HCEC 1CT (cell line): ENCODE measurements at regions not wholly inside any gene's neighbourhood (a gene's known extent, or its start where the extent isn't known, plus 50 kb on each side); places are given as distances from the start of the nearest gene placed in this dataset.
"Not testable (repeated sequence)": the region's sequence is repeated elsewhere in the genome, so short reads cannot be mapped to it uniquely, and the experiment has no call there.

Experiments used
- DNase-seq: peaks from one replicate; pipeline ENCODE4 v3.0.0-alpha.2; 2017

DNA sequence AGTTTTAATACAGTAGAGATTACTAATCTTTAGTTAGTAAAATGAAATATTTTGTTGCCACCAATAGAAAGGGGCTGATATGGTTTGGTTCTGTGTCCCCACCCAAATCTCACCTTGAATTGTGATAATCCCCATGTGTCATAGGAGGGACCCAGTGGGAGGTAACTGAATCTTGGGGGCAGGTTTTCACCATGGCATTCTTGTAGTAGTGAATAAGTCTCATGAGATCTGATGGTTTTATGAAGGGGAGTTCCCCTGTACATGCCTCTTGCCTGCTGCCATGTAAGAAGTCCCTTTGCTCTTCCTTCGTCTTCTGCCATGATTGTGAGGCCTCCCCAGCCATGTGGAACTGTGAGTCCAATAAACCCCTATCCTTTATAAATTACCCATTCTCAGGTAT lies 285.9 kb downstream of the BCL2L11 start:
- not testable (repeated sequence) for DNase-seq

DNA sequence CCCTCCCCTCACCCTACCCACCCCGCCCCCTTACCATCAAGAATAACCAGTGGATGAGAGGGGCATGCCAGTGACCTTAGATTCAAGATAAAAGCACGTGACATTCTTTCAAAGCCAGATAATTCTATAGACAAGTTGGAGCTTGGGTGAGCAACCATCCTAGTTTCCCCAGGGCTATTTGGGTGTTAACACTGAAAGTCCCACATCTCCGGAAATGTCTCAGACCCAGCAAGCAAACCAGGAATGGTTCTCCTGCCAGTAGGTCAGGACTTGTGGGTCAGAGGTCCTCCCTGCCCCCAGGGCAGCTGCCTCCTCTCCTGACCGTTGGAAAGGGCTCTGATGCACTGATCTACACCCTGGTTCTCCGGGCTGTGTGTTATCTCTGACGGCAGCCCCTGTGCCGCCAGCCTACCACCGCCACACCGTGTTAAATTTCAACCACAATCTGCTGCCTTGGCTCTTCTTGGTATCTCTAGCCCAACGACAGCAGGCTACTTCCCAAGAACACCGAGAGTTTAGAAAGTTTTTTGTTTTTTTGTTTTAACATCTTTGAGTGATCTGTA lies 287.0 kb downstream of the BCL2L11 start:
- not testable (repeated sequence) for DNase-seq

DNA sequence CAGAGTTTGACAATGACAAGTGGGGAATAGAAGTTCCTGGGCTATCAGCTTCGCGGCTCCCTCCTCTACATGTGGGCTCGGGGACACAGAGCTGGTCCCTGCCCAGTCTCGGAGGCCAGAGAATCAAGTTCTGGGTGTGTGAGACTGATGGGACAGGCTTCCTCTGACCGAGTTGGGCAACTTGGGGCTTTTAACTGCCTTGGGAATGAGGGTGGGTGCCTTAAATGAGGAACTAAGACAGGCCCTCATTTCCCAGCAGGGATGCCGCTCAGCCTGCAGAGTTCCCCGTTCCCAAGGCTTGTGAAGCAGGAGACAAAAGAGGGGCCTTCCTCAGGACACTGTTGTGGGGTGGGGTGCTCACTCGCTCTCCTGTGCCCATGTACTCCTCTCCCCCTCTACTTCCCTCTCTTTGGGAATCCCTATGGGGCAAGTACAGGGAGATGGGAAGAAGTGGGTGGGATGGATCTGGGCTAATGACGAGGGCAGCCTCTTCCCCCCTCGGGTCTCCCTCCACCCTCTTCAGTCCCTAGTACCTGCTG lies 290.2 kb downstream of the BCL2L11 start:
- not testable (repeated sequence) for DNase-seq

DNA sequence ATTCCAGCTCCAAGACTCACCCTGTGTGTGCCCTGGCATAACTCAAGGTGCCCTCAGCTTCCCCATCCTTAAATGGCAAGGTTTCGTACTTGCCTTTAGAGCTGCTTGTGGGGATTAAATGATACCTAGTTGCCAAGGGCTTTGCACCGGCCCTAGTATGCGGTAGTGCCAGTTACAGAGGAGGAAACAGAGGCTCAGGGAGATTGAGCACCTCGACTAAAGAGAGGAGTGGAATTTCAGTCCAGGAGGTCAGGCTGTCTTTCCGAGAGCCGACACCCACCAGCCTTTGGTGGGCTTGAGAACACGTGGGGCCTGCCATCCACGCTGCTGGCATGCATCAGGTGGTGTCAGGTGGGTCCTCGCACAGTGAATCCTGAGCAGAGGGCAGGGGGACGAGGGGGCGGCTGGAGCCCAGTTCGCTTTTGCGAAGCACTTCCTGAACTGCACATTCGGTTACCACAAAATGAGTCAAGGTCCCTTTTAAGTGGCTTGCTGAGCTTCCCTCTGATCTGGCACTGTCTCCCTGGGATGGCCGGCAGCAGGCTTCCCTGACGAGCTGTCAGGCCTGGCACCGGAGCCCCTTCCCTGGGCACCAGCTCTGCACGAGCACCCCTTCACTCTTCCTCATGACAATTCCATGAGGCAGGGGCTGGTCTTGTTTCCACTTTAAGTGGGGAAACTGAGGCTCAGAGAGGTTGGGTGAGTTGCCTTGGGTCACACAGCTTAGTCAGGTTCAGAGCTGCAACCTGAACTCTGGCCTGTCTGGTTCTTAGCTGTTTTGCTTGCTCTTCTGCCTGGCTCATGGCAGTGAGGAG lies 291.4 kb downstream of the BCL2L11 start:
- DNase-seq, result not testable (repeated sequence)

DNA sequence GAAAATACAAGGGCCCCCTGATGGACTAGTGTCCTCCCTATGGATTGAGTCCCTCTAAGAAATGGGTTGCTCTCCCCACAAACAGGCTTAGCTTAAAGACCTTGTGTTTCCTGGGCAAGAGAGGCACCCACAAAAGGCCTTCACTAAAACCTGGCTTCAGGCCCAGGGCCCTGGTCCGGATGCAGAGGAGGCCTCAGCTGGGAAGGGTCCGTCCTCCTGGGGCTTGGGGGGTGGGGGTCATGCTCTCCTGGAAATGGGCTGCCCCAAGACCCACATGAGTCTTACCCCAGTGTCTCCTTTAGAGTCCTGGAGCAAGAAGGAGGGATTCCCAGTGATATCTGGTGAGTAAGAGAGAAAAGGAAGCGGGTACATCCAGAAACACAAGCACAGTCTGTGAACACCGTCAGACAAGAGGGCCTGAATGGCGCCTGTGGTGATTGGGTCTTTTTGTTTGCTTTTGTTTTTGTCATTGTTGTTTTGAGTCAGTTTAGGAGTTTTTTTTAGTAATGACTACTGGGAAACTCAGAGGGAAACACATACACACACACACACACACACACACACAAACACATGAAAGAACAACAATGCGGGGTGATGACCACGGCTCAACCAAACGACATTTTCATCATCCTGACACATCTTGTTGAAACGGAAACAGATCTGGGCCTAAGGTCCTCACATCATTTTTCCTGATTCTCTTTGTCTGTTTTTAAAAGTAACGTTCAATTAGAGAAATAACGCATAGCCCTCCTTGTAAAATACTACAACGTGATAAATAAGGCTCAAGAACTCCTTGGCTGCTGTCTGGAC lies 292.3 kb downstream of the BCL2L11 start:
- not testable (repeated sequence) for DNase-seq

DNA sequence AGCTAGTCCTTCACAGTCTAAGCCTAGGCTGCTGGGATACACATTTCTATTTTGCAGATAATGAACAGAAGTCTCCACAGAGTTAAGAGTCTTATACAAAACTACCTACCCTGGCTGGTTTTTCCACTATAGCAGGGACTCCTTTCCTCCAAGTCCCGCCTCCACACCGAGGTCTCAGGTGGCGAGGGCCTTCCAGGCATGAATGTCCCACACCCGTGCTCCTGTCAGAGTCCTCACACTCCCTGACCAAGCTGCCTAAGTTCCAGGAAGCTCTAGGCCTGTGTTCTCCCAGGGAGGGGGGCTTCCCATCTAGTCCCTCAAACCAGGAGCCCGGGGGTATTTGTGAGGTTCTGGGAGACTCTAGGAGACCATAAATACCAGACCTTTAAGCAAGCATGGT lies 293.2 kb downstream of the BCL2L11 start:
- DNase-seq, result not testable (repeated sequence)

DNA sequence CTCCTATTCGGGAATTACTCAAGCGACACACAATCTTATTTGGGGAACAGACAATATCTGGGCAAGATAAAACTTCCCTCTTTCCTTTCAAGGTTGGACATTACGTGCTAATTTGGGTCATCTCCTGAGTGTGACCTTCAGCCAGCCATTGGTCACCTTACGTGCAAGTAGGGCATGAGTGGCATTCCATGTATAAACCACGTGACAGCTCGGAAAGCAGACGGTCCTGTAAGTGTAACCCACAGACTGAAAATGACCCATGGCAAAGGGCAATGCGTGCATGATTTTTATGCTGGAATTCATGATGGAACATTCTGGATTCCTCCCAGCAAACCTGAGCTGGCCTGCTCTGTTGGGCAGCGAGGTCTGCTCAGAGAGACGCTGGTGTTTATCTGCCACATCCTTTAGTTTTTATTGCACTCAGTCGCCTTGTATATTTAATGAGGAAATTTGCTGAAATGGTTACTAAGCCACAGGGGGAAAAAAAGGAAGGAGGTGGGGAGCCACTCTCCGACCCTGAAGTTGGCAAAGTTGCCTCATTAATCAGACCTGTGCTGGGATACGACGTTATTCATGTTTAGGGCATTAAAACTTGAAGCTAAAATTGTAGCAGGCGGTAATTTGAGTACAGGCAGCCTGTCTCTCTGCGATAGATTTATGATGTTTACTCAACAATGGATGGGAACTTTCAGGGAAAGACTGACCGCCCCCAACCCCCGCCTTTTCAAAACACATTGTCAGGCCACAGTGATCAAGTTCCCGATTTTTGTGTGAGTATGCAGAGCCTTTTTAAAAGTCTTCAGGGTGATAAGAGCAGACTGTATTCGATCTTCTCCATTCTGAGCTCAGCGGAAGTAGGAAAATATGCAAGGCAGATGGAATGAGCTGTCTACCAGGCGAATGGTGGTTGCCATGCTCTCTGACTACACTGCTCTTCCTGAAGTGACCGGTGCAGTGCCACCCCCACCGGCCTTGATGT lies 295.3 kb downstream of the BCL2L11 start:
- peak; percentile 0 for DNase-seq

DNA sequence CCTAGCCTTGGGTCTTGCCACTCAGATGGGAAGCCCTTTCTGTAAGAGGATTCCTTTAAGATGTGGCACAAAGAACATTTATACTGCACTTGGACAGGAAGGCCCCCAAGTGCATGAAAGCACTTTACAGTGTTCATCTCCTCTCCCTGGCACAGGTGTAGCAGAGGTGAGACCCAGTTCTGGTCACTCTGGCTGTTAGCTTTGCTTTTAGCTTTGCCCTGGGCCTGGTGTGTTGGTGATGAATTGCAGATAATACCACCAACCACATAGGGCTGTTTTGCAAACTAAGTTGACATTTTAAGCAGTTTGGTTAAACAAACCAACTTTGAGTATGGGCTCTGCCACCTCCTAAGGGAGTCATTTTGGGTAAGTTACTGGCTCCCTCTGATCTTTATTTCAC lies 296.3 kb downstream of the BCL2L11 start:
- DNase-seq, result not testable (repeated sequence)

DNA sequence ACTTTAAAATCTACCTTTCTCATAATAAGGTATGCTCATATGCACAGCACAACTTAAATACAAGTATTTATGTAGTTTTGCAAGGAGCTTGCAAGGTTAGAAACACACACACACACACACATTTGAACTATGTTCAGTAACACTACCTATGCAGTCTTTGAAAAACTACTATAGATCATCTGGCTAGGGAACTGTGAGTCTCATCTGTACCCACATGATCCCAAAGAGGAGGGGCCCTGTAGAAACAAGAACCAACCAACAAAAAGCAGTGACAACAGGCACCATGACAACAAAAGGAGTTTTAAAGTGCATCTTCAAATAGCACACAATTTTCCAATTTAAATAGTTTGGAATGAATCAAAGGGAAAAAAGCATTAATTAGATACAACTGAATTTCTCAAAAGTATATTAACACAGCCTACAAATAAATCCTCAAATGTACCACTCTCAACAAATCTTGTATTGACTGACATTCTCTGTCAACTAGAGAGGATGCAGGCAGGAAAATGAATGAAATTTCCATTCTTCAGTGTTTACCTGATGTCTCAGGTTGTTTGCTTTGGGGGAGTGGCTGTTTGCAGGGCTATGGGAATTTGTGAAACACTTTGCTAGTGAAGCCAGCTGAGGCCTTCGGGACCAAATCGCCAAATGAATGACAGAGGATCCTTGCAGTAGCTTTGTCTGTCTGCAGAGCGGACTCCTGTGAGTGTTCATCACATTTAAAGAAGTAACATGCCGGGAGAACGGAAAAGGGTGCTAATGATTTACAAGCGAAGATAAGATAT lies 297.6 kb downstream of the BCL2L11 start:
- DNase-seq, result not testable (repeated sequence)

DNA sequence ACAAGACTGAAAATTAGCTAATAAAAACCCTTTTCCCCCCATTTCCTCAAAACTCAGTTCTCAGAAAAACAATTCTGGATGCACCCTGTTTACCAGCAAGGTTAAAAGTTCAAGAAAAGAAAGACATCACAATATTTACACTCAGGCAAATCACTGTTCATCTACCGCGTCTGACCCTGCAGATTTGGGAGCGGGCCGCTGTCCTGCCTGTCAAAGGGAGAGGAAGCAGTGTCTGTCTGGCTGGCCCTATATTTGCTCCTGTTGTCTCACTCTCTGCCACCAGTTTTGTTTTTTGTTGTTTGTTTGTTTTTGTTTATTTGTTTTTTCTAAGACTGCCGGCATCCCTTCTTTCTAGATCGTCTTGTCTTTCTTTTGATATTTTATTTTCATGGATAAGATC lies 299.4 kb downstream of the BCL2L11 start:
- not testable (repeated sequence) for DNase-seq

DNA sequence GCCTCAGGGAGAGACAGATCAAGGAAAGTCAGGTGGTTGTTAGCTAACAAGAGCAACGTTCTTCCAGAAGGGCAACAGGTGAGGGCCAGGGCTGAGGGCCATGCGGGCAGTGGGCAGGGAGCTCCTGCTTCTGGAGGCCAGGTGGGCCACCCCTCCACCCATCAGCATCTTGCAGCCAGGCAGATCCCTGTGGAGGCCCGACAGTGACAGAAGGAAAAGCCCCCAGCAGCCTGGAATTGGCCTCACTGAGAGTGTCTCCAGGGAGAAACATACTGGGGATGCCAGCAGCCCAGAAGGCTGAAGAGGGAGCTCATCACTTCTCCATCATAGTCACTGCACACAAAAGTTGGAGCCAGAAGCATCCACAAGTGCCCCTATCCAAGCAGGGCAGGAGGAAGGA lies 300.1 kb downstream of the BCL2L11 start:
- DNase-seq, result not testable (repeated sequence)

DNA sequence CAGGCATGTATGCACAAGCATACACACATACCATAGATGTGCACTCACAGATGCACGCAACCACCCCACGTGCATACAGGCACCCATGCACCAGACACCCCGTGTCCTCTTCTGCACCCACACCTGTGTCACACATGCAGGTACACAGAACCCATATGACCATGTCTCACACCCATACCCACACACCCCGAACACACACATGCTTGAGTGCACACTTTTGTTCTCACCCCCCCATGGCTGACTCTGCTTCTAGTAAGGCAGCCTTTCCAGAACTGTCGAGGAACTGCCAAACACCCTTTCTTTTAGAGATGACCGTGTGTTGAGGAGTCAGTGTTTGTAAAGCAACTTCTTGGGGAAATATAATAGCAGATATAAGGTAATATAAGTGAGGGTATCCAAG lies 301.2 kb downstream of the BCL2L11 start:
- not testable (repeated sequence) for DNase-seq

DNA sequence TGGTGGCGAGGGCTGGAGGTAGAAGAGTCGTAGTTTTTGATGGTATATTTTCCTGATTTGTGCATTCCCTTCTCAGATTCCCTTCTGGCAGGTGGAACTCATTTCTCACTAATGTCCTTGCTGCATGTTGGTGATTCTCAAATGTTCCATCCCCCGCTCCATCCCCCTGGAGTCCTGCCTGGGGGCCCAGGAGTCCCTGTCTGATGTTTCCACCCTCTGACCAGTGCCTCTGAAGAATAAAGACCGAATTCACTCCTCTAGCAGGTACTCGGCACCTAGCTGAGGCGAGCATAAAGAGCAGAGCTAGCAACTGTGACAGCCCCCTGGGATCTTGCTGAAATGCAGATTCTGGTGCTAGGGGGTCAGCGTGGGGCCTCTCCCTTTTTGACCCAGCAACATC lies 301.8 kb downstream of the BCL2L11 start:
- not testable (repeated sequence) for DNase-seq

DNA sequence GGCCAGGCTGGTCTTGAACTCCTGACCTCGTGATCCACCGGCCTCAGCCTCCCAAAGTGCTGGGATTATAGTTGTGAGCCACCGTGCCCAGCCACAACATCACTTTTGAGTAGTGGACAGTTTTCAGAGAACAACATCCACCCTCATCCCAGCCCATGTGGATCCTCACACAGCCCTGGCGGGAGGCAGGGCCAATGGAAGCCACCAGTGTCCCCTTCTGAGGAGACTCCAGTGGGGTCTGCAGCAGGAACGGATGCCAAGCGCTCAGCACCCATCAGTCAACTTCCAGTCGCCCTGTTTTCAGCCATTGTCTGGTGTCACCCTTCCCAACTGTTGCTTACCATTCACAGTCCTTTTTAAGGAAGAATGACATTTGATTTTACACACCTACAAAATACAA lies 302.5 kb downstream of the BCL2L11 start:
- DNase-seq, result not testable (repeated sequence)

DNA sequence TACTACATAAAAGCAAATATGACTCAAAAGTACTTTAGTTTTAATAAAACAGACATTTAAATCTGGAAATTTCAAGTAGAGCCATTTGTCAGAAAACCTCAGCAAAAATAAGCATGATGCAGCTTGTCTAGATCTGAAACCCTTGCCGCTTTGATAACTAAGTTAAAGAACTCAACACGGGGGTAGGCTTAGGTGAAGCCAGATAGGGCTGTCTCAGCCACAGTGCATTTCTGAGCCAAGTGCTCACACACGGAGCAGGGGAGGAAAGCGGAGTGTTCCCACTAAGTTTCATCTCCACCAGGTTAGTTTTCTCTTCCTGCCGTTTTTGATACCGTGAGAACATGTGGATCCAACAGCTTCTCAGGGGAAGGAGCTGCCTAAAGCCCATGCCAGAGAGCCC lies 303.5 kb downstream of the BCL2L11 start:
- DNase-seq, result not testable (repeated sequence)

DNA sequence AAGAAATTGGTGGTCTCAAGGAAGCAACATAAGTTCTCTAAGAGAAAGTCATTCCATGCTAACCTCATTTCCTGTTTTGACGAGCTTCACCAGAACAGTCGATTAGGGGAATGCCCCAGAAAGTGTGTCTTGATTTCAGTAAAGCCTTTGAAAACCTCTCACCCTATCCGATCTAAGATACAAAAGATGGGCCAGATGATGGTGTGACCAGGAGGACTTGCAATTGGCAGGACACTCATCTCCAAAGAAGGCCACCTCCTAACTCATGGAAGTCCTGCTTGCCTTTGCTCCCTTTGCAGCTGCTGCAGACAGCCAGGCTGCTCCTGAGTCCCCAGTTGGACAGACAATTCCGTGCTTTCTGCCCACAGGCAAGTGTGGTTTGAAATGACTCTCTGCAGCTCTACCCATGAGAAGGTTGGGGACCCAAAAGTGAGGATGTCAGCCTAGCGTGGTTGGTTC lies 304.2 kb downstream of the BCL2L11 start:
- DNase-seq, result not testable (repeated sequence)

DNA sequence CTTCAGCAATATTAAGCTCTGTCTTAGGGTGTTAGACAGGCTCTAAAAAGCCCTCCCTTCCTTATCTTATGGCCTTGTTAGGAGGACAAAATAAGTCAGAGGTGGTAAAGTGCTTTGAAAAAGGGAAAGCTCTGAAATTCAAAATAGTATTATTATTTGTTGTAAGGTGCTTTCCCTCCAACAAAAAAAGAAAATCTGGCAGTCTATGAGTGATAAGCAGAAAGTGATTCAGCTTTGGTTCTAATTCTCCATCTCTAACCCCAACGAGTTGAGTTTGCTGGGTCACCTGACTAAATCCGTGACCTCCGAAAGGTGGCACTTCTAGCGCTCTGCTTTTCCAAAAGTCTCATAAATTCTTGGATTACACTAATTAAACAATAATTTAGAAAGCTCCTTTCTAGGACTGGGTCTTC lies 305.1 kb downstream of the BCL2L11 start:
- not testable (repeated sequence) for DNase-seq

DNA sequence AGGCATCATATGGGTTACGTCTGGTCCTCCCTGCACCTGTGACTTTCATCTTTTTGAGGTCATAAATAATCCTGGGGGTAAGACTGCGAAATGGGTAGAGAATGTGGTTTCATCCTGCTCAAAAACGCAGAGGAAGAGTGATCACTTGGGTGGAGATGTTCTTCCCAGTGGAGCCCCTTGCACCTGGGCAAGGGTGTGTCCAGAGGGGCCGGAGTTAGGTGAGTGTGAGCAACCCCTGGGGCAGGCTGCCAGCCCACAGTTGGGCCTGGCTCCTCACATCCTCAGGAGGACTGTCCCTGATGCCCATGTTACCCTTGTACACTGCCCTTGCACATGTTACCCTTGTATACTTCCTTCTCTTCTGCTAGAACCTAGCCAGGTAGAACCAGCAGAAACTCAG lies 306.6 kb downstream of the BCL2L11 start:
- not testable (repeated sequence) for DNase-seq

DNA sequence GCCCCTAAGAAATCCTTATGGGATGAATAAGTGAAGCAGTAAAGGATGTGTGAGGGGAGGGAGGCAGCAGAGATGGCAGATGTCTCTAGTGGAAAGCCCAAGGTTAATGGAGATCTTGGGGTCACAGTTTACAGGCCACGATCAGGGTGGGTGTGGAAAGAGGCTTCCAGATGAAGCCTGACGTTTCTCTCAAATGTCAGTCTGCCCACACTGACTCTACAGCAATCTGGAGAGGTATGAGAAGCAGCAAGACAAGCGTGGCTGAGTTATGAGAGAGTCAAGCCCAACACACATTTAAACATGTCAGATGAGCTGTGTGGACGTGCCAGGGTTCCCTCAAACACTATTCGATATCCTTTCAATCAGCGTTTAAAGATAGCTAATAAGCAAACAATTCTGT lies 308.2 kb downstream of the BCL2L11 start:
- not testable (repeated sequence) for DNase-seq

DNA sequence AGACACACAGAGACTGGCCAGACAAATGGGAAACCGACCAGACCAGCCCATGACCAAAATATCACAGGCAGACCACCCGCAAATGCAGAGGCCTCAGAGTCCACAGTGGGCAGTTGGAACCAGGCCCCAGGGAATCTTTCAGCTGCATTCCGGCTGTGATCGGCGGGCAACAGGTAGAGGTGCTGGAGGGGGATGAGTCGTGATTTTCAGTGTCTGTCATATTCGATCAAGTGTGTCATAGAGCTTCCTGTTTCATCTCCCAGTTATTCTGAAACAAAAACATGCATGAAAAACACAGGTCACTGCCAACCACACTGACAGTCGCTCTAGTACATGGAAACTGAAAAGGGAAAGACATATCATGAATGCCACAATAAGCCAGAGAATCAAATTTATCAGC lies 308.6 kb downstream of the BCL2L11 start:
- not testable (repeated sequence) for DNase-seq
